ENCODE measurements at regions not wholly inside any gene's neighbourhood (a gene's known extent, or its start where the extent isn't known, plus 50 kb on each side); places are given as distances from the start of the nearest gene placed in this dataset.

DNA sequence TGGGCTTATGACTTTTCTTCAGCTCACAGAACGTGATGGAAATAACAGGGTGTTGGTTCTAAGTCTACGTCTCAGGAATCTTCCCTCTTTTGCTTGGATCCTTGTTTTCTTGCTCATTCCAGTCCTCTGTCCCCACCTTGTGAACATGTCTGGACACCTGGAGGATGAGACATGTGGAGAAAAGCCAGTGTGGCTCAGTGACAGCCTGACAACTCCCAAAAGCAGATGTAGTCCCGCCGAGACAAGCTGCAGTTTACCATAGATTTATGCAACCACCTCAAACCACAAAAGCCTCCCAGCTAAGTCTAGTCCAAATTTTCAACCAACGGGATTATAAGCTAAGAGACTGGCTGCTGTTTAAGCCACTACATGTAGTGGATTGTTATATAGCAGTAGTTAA, 476.1 kb downstream of the SH2D4B start:
- H3K9me3 ChIP-seq (ENCODE audit: control insufficient read depth in 1 of 2, low read length in 2 of 2): no peaks in the 10 kb centered on the region
- ChIA-PET CTCF (ENCODE audit: partially characterized antibody) (no interaction called here), POLR2A (ENCODE audit: partially characterized antibody) (no interaction called here)
- H3K36me3 ChIP-seq (ENCODE audit: insufficient read depth, low read length): no peaks in the 10 kb centered on the region
- Mint-ChIP-seq H3K36me3 (no peaks in the 10 kb centered on the region), H3K9me3 (no peaks in the 10 kb centered on the region), H3K27ac (no peak overlapping the region), H3K4me1 (peaks cover 0 to under 1% (median 0%) of the 10 kb centered on the region in 4 donors), H3K4me3 (no peak overlapping the region), H3K27me3 (peaks cover 3 to 7% of the 10 kb centered on the region in 2 donors)
- DNase-seq: no peak
- intact Hi-C loops (cut with micrococcal nuclease): no loop called here
- H3K4me1 ChIP-seq (ENCODE audit: insufficient read depth, low read length): no peaks in the 10 kb centered on the region
- H3K27ac ChIP-seq (ENCODE audit: low read depth, low read length): no peak overlapping the region
- H3K27me3 ChIP-seq (ENCODE audit: insufficient read depth, low read length): no peaks in the 10 kb centered on the region
- H3K4me3 ChIP-seq (ENCODE audit: low read length in 2 of 2): no peak overlapping the region

DNA sequence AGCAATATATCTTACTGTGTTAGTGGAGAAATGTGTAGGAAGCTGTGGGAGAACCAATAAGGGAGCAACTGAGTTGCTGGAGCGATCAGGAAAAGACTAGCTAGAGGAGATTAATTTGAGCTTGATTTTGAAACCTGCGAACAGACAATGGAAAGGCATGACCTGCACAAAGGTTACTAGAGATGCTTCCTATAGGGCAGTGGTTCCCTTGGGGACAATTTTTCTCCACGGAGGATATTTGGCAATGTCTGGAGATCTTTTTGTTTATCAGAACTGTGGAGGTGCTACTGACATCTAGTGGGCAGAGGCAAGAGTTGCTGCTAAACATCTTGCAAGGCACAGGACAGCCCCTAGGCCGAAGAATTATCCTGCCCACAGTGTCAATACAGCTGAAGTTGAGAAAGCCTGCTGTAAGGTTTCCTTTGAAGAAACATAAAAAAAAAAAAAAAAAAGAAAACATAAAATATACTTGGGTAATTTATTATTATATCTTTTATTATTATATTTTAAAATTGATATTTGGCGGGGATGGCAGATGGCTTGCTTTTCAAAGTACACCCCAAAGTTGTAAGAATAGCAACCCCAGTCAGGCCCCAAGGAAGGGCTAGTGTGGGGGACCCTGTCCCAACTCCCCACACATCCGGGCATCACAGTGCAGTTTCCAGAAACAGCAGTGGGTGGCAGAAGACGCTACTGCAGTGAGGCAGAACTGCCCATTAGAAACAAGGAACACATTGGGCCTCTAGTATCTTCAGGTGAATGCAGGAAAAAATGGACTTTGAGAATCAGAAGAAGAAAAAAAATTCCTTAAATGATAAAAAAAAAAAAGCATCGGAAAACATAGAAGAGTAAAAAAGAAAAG, 481.6 kb downstream of the SH2D4B start:
- H3K4me1 Mint-ChIP-seq: peaks cover 0 to 1% (median 0%) of the 10 kb centered on the region in 4 donors
- ChIA-PET POLR2A (ENCODE audit: partially characterized antibody) (no interaction called here), CTCF (ENCODE audit: partially characterized antibody) (interaction anchor here (0.7 kb wide), 1 partner anchor 1134 kb away, joined by 3 read pairs; no protein-coding TSS in a partner anchor)
- peaks cover 2 to 3% of the 10 kb centered on the region in 2 donors for H3K27me3 Mint-ChIP-seq
- Histone ChIP-seq H3K4me3 (ENCODE audit: low read length in 2 of 2) (no peak overlapping the region), H3K27me3 (ENCODE audit: insufficient read depth, low read length) (no peaks in the 10 kb centered on the region), H3K36me3 (ENCODE audit: insufficient read depth, low read length) (no peaks in the 10 kb centered on the region), H3K27ac (ENCODE audit: low read depth, low read length) (no peak overlapping the region), H3K9me3 (ENCODE audit: control insufficient read depth in 1 of 2, low read length in 2 of 2) (no peaks in the 10 kb centered on the region), H3K4me1 (ENCODE audit: insufficient read depth, low read length) (no peaks in the 10 kb centered on the region)
- no peak overlapping the region for H3K27ac Mint-ChIP-seq
- DNase-seq: peak in 2 of 5 donors; percentile 1 to 6
- intact Hi-C loops (cut with micrococcal nuclease): loop anchor here (2.0 to 5.0 kb wide), 2 partner anchors 577 to 640 kb away; no protein-coding TSS in a partner anchor
- H3K4me3 Mint-ChIP-seq: no peak overlapping the region
- H3K36me3 Mint-ChIP-seq: no peaks in the 10 kb centered on the region
- no peaks in the 10 kb centered on the region for H3K9me3 Mint-ChIP-seq

DNA sequence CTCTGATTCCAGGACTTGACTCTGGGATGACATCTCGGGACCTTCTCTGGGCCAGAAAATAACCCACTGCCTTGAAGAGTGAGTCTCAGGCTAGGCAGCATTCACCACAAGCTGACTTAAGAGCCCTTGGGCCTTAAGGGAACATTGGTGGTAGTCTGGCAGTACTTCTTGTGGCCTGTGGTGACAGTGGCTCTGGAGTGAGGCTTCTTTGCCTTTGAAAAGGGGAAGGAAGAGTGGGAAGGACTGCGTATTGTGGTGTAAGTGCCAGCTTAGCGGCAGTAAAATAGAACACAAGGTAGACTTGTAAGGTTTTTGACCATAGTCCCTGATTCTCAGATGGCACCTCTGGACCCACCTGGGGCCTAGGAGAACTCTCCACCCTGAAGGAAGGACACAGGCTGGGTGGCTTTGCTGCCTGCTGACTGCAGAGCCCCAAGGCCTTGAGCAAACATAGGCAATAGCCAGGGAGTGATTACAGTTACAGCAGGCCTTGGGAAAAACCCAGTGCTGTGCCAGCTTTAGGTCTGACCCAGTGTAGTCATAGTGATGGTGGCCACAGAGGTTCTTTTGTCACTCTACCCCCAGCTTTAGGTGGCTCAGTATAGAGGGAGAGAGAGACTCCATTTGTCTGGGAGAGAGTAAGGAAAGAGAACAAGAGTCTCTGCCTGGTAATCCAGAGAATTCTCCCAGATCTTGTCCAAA, 483.9 kb downstream of the SH2D4B start:
- H3K36me3 ChIP-seq (ENCODE audit: insufficient read depth, low read length): no peaks in the 10 kb centered on the region
- no peaks in the 10 kb centered on the region for H3K9me3 ChIP-seq (ENCODE audit: control insufficient read depth in 1 of 2, low read length in 2 of 2)
- H3K4me1 Mint-ChIP-seq: peaks cover 0 to 1% (median 0%) of the 10 kb centered on the region in 4 donors
- ChIA-PET POLR2A (ENCODE audit: partially characterized antibody) (no interaction called here), CTCF (ENCODE audit: partially characterized antibody) (no interaction called here)
- intact Hi-C loops (cut with micrococcal nuclease): no loop called here
- H3K4me1 ChIP-seq (ENCODE audit: insufficient read depth, low read length): no peaks in the 10 kb centered on the region
- DNase-seq: no peak
- no peak overlapping the region for H3K27ac ChIP-seq (ENCODE audit: low read depth, low read length)
- H3K4me3 ChIP-seq (ENCODE audit: low read length in 2 of 2): no peak overlapping the region
- H3K9me3 Mint-ChIP-seq: peaks cover 0 to 3% (median 0%) of the 10 kb centered on the region in 8 donors
- no peak overlapping the region for H3K27ac Mint-ChIP-seq
- no peaks in the 10 kb centered on the region for H3K27me3 Mint-ChIP-seq
- H3K27me3 ChIP-seq (ENCODE audit: insufficient read depth, low read length): no peaks in the 10 kb centered on the region
- H3K4me3 Mint-ChIP-seq: no peak overlapping the region
- no peaks in the 10 kb centered on the region for H3K36me3 Mint-ChIP-seq

DNA sequence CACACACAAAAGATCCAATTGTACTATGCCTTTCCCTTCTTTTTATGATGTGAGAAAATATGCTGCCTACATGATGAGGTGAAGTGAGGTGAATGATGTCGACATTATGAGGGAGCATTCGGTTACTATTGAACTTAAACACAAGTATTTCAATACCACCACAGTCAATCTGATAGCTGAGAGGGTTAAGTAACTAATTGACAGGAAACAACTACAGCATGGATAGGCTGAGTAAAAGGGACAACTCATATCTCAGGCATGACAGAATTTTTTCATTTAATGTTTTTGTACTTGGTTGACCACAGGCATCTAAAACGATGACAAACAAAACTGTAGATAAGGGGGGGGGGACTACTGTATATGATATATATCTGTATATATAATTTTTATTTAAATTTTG, 488.9 kb downstream of the SH2D4B start:
- no peak overlapping the region for H3K27ac Mint-ChIP-seq
- no peak for DNase-seq
- no peaks in the 10 kb centered on the region for H3K4me1 Mint-ChIP-seq

DNA sequence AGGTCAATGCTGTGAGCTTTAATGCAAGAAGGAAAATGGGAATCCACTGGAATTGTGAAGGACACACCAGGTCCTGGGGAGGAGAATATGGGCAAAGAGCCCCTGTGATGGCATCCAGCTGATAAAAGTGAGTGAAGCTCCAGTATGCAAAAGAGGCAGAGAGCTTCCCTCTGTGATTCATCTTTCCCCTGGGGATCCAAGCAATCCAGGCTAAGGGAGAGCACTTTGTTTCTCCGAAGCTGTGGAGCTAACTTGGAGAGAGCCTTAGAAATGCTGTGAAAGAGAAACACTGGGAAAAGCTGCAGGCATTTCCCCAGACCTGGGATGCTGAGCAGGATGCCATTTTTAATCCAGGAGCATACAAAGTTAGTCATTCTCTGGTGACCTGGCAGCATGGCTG, 489.5 kb downstream of the SH2D4B start:
- H3K4me3 ChIP-seq (ENCODE audit: low read length in 2 of 2): no peak overlapping the region
- no peak for DNase-seq
- no peaks in the 10 kb centered on the region for H3K9me3 ChIP-seq (ENCODE audit: control insufficient read depth in 1 of 2, low read length in 2 of 2)
- no peaks in the 10 kb centered on the region for H3K36me3 Mint-ChIP-seq
- intact Hi-C loops (cut with micrococcal nuclease): no loop called here
- H3K27me3 Mint-ChIP-seq: peaks cover 0 to 8% of the 10 kb centered on the region in 2 donors
- no peak overlapping the region for H3K27ac ChIP-seq (ENCODE audit: low read depth, low read length)
- CTCF ChIA-PET (ENCODE audit: partially characterized antibody): no interaction called here
- H3K27me3 ChIP-seq (ENCODE audit: insufficient read depth, low read length): no peaks in the 10 kb centered on the region
- H3K4me3 Mint-ChIP-seq: no peak overlapping the region
- peaks cover 0 to 7% (median 2%) of the 10 kb centered on the region in 8 donors for H3K9me3 Mint-ChIP-seq
- POLR2A ChIA-PET (ENCODE audit: partially characterized antibody): no interaction called here
- H3K4me1 ChIP-seq (ENCODE audit: insufficient read depth, low read length): no peaks in the 10 kb centered on the region
- no peak overlapping the region for H3K27ac Mint-ChIP-seq
- no peaks in the 10 kb centered on the region for H3K4me1 Mint-ChIP-seq
- no peaks in the 10 kb centered on the region for H3K36me3 ChIP-seq (ENCODE audit: insufficient read depth, low read length)

More for the DNA sequence above, 488.9 kb downstream of the SH2D4B start:
- intact Hi-C loops (cut with micrococcal nuclease): no loop called here
- peaks cover 0 to 7% (median 2%) of the 10 kb centered on the region in 8 donors for H3K9me3 Mint-ChIP-seq
- H3K4me3 Mint-ChIP-seq: no peak overlapping the region
- Histone ChIP-seq H3K4me1 (ENCODE audit: insufficient read depth, low read length) (no peaks in the 10 kb centered on the region), H3K4me3 (ENCODE audit: low read length in 2 of 2) (no peak overlapping the region), H3K27me3 (ENCODE audit: insufficient read depth, low read length) (no peaks in the 10 kb centered on the region), H3K27ac (ENCODE audit: low read depth, low read length) (no peak overlapping the region), H3K36me3 (ENCODE audit: insufficient read depth, low read length) (no peaks in the 10 kb centered on the region), H3K9me3 (ENCODE audit: control insufficient read depth in 1 of 2, low read length in 2 of 2) (no peaks in the 10 kb centered on the region)
- POLR2A ChIA-PET (ENCODE audit: partially characterized antibody): no interaction called here
- CTCF ChIA-PET (ENCODE audit: partially characterized antibody): no interaction called here
- H3K27me3 Mint-ChIP-seq: peaks cover 0 to 8% of the 10 kb centered on the region in 2 donors
- no peaks in the 10 kb centered on the region for H3K36me3 Mint-ChIP-seq

DNA sequence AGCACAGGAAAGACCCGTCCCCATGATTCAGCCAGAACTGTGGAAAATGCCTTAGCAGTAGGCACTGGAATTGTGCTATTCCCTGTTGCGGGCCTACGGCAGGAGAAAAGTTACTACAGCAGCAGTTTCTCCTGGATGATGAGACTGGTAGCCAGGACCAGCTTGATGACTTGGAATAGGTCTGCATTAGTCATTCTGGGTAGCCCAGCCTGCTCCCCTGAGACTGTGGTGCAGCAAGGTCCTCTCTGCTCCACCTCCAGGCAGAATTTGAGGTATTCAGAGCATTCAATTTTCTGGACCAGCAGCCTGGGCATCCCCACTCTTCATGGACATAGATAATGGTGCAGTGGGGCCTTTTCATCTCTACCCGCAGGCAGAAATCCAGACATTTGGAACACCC, 490.0 kb downstream of the SH2D4B start:
- ChIA-PET POLR2A (ENCODE audit: partially characterized antibody) (no interaction called here), CTCF (ENCODE audit: partially characterized antibody) (no interaction called here)
- H3K4me1 ChIP-seq (ENCODE audit: insufficient read depth, low read length): no peaks in the 10 kb centered on the region
- H3K27ac Mint-ChIP-seq: no peak overlapping the region
- no peaks in the 10 kb centered on the region for H3K27me3 ChIP-seq (ENCODE audit: insufficient read depth, low read length)
- no peak overlapping the region for H3K4me3 Mint-ChIP-seq
- no peak overlapping the region for H3K4me3 ChIP-seq (ENCODE audit: low read length in 2 of 2)
- H3K27ac ChIP-seq (ENCODE audit: low read depth, low read length): no peak overlapping the region
- H3K9me3 ChIP-seq (ENCODE audit: control insufficient read depth in 1 of 2, low read length in 2 of 2): no peaks in the 10 kb centered on the region
- DNase-seq: no peak
- H3K27me3 Mint-ChIP-seq: peaks cover 0 to 8% of the 10 kb centered on the region in 2 donors
- H3K9me3 Mint-ChIP-seq: peaks cover 0 to 7% (median 2%) of the 10 kb centered on the region in 8 donors
- H3K36me3 ChIP-seq (ENCODE audit: insufficient read depth, low read length): no peaks in the 10 kb centered on the region
- H3K4me1 Mint-ChIP-seq: no peaks in the 10 kb centered on the region
- intact Hi-C loops (cut with micrococcal nuclease): no loop called here
- H3K36me3 Mint-ChIP-seq: no peaks in the 10 kb centered on the region

DNA sequence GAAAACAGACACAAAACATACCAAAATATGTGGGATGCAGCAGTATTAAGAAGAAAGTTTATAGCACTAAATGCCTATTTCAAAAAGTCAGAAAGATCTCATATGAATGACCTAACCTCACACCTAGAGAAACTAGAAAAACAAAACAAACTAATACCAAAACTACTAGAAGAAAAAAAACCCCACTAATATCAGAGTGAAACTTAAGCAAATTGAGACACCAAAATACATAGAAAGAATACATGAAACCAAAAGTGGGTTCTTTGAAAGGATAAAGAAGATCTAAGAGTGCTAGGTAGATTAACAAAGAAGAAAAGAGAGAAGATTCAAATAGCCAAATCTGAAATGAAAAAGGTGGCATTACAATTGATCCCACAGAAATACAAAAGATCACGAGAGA, 494.1 kb downstream of the SH2D4B start:
- ChIA-PET POLR2A (ENCODE audit: partially characterized antibody) (no interaction called here), CTCF (ENCODE audit: partially characterized antibody) (no interaction called here)
- Histone ChIP-seq H3K27ac (ENCODE audit: low read depth, low read length) (no peak overlapping the region), H3K4me3 (ENCODE audit: low read length in 2 of 2) (no peak overlapping the region), H3K9me3 (ENCODE audit: control insufficient read depth in 1 of 2, low read length in 2 of 2) (no peaks in the 10 kb centered on the region), H3K36me3 (ENCODE audit: insufficient read depth, low read length) (no peaks in the 10 kb centered on the region), H3K4me1 (ENCODE audit: insufficient read depth, low read length) (no peaks in the 10 kb centered on the region), H3K27me3 (ENCODE audit: insufficient read depth, low read length) (no peaks in the 10 kb centered on the region)
- Mint-ChIP-seq H3K36me3 (no peaks in the 10 kb centered on the region), H3K4me1 (no peaks in the 10 kb centered on the region), H3K9me3 (peaks cover 0 to 13% (median 4%) of the 10 kb centered on the region in 8 donors), H3K4me3 (no peak overlapping the region), H3K27me3 (peaks cover 0 to 8% of the 10 kb centered on the region in 2 donors), H3K27ac (no peak overlapping the region)
- intact Hi-C loops (cut with micrococcal nuclease): no loop called here
- no peak for DNase-seq
